LNCaP clone FGC (cell line): ENCODE measurements at regions not wholly inside any gene's neighbourhood (a gene's known extent, or its start where the extent isn't known, plus 50 kb on each side); places are given as distances from the start of the nearest gene placed in this dataset.
"Not testable (repeated sequence)": the region's sequence is repeated elsewhere in the genome, so short reads cannot be mapped to it uniquely, and the experiment has no call there.

Experiments used
- DNase-seq: peaks from one replicate; pipeline ENCODE4 v3.0.0-alpha.2; 2011; ENCODE audit warnings: low read depth
- H3K4me3 ChIP-seq: 2 replicates; pipeline ENCODE4 v1.5.1; 2011; ENCODE audit warnings: mild to moderate bottlenecking, low read depth, low read length, control low read depth
- CTCF ChIP-seq: IDR thresholded peaks from 2 replicates; pipeline ENCODE4 v1.5.1; 2012; ENCODE audit warnings: mild to moderate bottlenecking; ENCODE audit not compliant: control insufficient read depth, insufficient read depth; ENCODE audit errors: extremely low read depth

GRCh38 chr20:12837646-12838045 lies 171.1 kb upstream of the SPTLC3 start:
- no peak for TF ChIP-seq CTCF
- H3K4me3 ChIP-seq: no peak overlapping the region
- DNase-seq: no peak

- peak; percentile 58 for TF ChIP-seq CTCF
- peak; percentile 1 for DNase-seq
- H3K4me3 ChIP-seq: no peak overlapping the region
Measured at GRCh38 chr20:12838261-12838866, 170.4 kb upstream of the SPTLC3 start.

GRCh38 chr20:12847872-12848271 lies 160.9 kb upstream of the SPTLC3 start:
- TF ChIP-seq CTCF: no peak
- no peak for DNase-seq
- H3K4me3 ChIP-seq: no peak overlapping the region

GRCh38 chr20:12849225-12849910 lies 159.4 kb upstream of the SPTLC3 start:
- TF ChIP-seq CTCF: no peak
- no peak for DNase-seq
- no peak overlapping the region for H3K4me3 ChIP-seq

GRCh38 chr20:12857643-12858042 lies 151.1 kb upstream of the SPTLC3 start:
- not testable (repeated sequence) for H3K4me3 ChIP-seq, DNase-seq

GRCh38 chr20:12860619-12861247 lies 148.0 kb upstream of the SPTLC3 start:
- no peak for DNase-seq
- TF ChIP-seq CTCF: no peak
- no peak overlapping the region for H3K4me3 ChIP-seq

GRCh38 chr20:12869669-12870068 lies 139.1 kb upstream of the SPTLC3 start:
- H3K4me3 ChIP-seq: no peak overlapping the region
- TF ChIP-seq CTCF: no peak
- DNase-seq: no peak
